NCI-H1694 (cell line): ENCODE measurements at regions not wholly inside any gene's neighbourhood (a gene's known extent, or its start where the extent isn't known, plus 50 kb on each side); places are given as distances from the start of the nearest gene placed in this dataset.
"Not testable (repeated sequence)": the region's sequence is repeated elsewhere in the genome, so short reads cannot be mapped to it uniquely, and the experiment has no call there.

Experiments
- DNase-seq: peaks from one replicate; lab custom pipeline; 2025; lab: John Stamatoyannopoulos, UW

- no peak for DNase-seq
These were observed 197.8 kb downstream of the MEMO1 start for GRCh38 chr2:31813016-31813415.

GRCh38 chr2:31812051-31812798 lies 198.6 kb downstream of the MEMO1 start:
- no peak for DNase-seq

GRCh38 chr2:31811482-31811881 lies 199.3 kb downstream of the MEMO1 start:
- DNase-seq, result no peak

GRCh38 chr2:31810200-31810917 lies 200.4 kb downstream of the MEMO1 start:
- no peak for DNase-seq

GRCh38 chr2:31805688-31806087 lies 205.1 kb downstream of the MEMO1 start:
- no peak for DNase-seq

GRCh38 chr2:31803481-31804153 lies 207.2 kb downstream of the MEMO1 start:
- DNase-seq, result not testable (repeated sequence)

- no peak for DNase-seq
These were observed 208.1 kb downstream of the MEMO1 start for GRCh38 chr2:31802711-31803110.

GRCh38 chr2:31799282-31799681 lies 211.5 kb downstream of the MEMO1 start:
- DNase-seq, result not testable (repeated sequence)

- DNase-seq, result no peak
These were observed 207.5 kb upstream of the SRD5A2 start for GRCh38 chr2:31788273-31788672.

- DNase-seq, result no peak
These were observed 205.1 kb upstream of the SRD5A2 start for GRCh38 chr2:31785876-31786275.

- no peak for DNase-seq
These were observed 204.1 kb upstream of the SRD5A2 start for GRCh38 chr2:31784868-31785267.

GRCh38 chr2:31783446-31784091 lies 202.8 kb upstream of the SRD5A2 start:
- not testable (repeated sequence) for DNase-seq

- no peak for DNase-seq
These were observed 197.4 kb upstream of the SRD5A2 start for GRCh38 chr2:31778153-31778552.

- no peak for DNase-seq
These were observed 190.0 kb upstream of the SRD5A2 start for GRCh38 chr2:31770741-31771140.

- no peak for DNase-seq
These were observed 184.6 kb upstream of the SRD5A2 start for GRCh38 chr2:31765078-31765945.

- DNase-seq, result no peak
These were observed 183.4 kb upstream of the SRD5A2 start for GRCh38 chr2:31764169-31764568.

- no peak for DNase-seq
These were observed 181.3 kb upstream of the SRD5A2 start for GRCh38 chr2:31762085-31762484.

- DNase-seq, result not testable (repeated sequence)
These were observed 176.6 kb upstream of the SRD5A2 start for GRCh38 chr2:31757351-31757750.

- DNase-seq, result not testable (repeated sequence)
These were observed 168.0 kb upstream of the SRD5A2 start for GRCh38 chr2:31748746-31749145.

GRCh38 chr2:31748041-31748440 lies 167.3 kb upstream of the SRD5A2 start:
- DNase-seq, result no peak

GRCh38 chr2:31739161-31739560 lies 158.4 kb upstream of the SRD5A2 start:
- DNase-seq, result no peak
